ENCODE measurements at regions not wholly inside any gene's neighbourhood (a gene's known extent, or its start where the extent isn't known, plus 50 kb on each side); places are given as distances from the start of the nearest gene placed in this dataset.

DNA sequence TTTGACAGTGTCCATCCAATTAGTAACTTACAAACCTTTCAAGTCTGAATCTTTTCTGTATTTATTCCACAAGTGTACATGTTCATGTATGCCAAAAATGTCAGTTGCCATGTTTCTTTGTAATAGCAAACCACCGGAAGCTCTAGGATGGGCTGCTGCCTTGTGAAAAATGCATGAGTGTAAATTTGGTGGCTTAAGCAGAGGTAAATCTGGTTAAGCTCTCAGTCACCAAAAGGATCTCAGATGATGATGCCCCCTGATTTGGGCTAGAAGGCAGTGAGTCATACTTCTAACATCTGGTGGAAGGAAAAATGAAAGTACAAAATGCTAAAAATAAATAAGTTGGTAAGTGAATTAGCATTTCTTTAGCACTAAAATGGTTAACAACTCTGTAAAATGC, 567.5 kb downstream of the ELAVL2 start:
- no peak for TF ChIP-seq EZH2 (IDR thresholded peaks at IDR 0.05; ENCODE audit: low read length)
- TF ChIP-seq, protein P1, sequence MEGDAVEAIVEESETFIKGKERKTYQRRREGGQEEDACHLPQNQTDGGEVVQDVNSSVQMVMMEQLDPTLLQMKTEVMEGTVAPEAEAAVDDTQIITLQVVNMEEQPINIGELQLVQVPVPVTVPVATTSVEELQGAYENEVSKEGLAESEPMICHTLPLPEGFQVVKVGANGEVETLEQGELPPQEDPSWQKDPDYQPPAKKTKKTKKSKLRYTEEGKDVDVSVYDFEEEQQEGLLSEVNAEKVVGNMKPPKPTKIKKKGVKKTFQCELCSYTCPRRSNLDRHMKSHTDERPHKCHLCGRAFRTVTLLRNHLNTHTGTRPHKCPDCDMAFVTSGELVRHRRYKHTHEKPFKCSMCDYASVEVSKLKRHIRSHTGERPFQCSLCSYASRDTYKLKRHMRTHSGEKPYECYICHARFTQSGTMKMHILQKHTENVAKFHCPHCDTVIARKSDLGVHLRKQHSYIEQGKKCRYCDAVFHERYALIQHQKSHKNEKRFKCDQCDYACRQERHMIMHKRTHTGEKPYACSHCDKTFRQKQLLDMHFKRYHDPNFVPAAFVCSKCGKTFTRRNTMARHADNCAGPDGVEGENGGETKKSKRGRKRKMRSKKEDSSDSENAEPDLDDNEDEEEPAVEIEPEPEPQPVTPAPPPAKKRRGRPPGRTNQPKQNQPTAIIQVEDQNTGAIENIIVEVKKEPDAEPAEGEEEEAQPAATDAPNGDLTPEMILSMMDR (optimal IDR thresholded peaks at IDR 0.05 in 1 of 3, IDR thresholded peaks at IDR 0.05 in 1 of 3, conservative IDR thresholded peaks at IDR 0.05 in 1 of 3; ENCODE audit: extremely low read depth in 1 of 3, insufficient read depth in 2 of 3, low read length in 3 of 3) = no peak
